AG08396 (cell line): ENCODE measurements at regions not wholly inside any gene's neighbourhood (a gene's known extent, or its start where the extent isn't known, plus 50 kb on each side); places are given as distances from the start of the nearest gene placed in this dataset.
A peak's percentile ranks its signal among the peaks of the same experiment; 100 is the strongest.
"Not testable (repeated sequence)": the region's sequence is repeated elsewhere in the genome, so short reads cannot be mapped to it uniquely, and the experiment has no call there.

ENCODE experiments used
- DNase-seq: peaks from one replicate; pipeline ENCODE4 v3.0.0; 2012; ENCODE audit warnings: low spot score, mixed read lengths

DNA sequence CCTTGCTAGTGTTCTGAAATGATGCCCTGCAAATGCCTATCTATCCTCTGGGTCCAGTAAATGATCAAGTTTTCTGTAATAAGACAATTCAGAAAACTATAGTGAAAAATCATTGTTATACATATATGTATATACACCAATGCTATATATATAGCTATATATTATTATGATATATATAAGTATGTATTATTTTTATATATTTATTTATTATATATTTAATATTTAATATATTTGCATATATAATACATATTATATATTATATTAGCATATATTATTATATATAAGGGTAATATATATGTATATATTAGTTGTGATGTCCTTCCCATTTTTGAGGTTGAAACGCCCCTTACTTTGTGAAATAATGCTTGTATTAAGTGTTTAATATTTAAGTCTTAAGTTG, 181.4 kb upstream of the CACNA2D1 start:
- no peak for DNase-seq

DNA sequence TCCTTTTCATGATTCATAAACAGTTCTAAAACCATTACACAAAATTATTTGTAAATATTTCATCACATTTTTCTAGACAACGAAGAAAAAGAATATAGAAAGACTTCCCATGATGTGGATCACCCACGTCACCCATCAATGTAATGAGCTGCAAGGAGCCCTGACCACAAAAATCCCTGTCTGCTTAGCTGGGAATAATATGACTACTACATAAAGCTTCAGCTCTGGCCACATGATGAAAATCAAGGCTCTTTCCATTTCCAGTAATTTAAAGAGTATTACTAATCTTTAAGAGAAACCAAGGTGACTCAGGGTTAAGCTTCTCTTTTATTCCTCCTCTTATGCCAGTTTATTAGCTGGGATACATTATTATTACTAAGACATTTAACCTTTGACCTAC, 180.8 kb upstream of the CACNA2D1 start:
- peak; percentile 37 for DNase-seq

DNA sequence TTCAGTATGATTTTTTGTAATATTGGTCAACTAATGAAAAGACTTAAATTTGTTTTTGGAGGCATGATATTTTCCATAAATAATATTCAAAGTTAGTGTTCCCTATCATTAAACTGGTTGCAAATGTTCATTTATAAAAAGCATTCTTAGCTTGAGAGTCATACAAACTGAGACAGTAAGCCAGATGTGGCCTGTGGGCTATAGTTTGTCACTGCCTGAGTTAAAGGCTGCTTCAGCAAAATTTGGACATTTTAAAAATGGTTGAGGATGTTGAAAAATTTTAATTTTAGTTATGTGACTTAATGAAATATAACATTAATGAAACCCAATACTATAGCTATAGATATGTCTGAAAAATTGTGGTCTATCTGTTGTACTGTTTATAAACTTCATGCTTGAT, 180.2 kb upstream of the CACNA2D1 start:
- DNase-seq: no peak

DNA sequence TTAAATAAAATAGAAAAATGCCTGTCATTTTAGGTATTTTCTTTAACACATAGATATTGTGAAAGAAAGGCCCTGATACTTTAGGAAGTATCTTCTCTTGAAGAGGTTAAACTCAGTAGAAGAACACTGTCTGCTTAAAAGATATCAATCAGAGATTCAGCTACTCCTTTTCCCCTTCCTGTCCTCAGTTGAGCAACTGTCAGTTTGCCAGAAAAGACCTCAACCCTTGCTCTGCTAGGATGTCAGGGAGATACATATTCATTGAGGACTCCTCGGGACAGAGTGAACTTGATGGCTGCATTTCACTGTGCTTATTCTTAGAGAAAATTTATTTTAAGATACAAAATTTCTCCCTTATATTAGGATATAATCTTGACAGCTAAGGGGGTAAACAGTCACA, 173.6 kb upstream of the CACNA2D1 start:
- no peak for DNase-seq

DNA sequence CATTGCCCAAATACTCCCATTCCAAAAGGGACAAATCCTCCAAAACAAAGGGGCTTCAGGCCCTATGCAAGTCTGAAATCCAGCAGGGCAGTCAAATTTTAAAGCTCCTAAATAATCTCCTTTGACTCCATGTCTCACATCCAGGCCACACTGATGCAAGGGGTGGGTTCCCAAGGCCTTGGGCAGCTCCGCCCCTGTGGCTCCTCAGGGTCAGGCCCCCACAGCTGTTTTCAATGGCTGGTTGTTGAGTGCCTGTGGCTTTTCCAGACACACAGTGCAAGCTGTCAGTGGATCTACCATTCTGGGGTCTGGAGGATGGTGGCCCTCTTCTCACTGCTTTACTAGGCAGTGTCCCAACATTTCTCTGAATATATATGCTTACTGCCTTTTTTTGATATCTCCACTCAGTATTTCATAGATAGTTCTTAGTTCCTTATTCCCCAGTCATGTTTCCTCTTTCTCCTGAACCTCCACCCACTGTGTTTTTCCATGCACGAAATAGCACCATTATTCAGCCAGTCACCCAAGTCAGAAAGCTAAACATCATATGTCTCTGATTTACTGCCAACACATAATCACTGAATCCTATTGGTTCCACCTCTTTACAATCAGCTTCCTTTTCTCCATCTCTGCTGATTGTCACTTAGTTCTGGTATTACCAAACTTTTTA, 172.6 kb upstream of the CACNA2D1 start:
- DNase-seq: no peak

DNA sequence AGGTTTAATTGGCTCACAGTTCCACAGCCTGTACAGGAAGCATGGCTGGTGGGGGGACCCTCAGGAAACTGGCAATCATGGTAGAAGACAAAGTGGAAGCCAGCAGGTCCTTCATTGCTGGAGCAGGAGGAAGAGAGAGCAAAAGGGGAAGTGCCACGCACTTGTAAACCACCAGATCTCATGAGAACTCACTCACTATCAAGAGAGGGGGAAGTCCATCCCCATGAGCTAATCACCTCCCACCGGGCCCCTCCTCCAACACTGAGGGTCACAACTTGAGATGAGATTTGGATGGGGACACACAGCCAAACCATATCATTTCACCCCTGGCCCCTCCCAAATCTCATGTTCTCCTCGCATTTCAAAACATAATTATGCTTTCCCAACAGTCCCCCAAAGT, 171.9 kb upstream of the CACNA2D1 start:
- DNase-seq: no peak

DNA sequence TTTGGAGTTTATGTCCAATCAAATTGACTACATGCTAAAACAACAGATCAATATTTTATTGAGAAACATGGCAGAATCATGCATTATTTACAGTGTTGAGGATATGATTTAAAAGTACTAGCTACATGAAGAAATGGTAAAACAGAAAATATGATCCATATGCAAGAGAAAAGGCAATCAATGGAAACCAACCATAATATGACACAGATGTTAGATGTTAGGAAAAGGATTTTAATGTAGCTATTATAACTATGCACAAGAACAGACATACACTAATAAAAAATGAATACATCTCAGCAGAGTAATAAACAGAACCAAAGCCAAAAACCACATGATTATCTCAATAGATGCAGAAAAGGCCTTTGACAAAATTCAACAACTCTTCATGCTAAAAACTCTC, 166.2 kb upstream of the CACNA2D1 start:
- no peak for DNase-seq

DNA sequence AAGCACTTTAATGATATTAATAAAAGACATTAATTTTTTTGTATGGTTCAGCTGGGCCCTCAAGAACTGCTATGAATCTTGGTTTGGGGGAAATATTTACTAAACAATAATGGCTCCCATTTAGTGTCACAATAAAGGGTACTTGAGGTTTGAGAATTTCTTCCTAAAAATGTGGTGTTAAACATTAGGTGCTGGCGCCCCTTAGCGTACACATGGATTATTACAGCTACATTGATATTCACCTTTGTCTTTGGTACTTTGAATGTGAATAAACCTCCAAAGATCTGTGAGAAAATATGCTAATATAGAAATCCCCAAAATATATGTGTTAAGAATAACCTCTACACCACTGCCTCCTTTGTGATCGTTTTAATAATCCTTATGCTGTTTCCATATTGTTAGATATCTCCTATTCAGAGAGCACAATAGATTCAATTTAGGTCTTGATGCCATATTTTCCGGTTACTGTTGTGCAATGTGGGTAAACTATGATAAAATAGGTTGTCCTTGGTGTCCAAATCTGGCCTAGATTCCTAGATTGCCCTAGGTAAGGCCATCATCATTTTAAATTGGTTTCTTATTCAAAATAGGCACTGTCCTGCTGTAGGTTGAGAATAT, 161.8 kb upstream of the CACNA2D1 start:
- DNase-seq: no peak

DNA sequence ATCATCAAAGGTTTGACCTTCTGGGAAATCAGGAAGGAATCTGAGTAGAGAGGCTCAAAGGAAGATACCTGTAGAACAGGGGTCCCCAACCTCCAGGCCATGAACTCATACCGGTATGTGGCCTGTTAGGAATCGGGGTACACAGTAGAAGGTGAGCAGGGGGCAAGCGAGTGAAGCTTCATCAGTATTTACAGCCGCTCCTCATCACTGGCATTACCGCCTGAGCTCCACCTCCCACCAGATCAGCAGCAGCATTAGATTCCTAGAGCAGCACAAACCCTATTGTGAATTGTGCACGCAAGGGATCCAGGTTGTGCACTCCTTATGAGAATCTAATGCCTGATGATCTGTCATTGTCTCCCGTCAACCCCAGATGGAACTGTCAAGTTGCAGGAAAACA, 158.5 kb upstream of the CACNA2D1 start:
- DNase-seq: no peak

DNA sequence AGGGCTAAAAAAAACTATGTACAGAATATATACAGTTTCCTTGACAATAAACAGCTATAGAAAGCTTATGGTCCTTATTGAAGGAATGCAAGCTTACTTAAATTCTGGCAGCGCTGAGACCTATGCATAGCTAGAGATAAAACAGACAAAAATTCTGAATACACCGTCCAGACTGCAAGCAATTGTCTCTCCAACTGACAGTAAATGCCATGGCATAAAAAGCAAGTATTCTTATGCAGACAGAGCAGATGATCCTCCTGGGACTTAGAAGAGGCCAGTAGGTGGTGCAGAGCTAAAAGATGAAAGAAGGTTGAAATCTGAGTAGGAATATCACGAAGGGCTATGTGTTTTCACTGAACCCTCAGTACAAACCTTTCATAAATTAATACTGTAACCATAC, 157.0 kb upstream of the CACNA2D1 start:
- no peak for DNase-seq

DNA sequence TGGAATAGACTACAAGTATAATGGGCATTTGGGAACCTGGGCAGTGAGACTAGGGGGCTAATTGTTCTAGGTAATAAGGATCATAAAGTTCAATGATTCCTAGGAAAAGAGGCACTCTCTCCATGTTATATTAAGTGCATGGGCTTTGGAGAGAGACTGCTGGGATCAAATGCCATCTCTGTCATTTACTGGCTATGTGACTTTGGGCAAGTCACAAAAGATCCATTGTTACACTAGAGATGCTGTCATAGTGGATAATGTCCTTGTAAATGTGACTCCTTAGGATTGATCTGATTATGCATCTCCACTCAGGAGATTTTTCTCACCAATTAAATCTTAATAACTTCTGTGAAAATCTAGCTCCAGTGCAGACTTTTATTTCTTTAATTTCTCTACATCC, 156.3 kb upstream of the CACNA2D1 start:
- DNase-seq: no peak

DNA sequence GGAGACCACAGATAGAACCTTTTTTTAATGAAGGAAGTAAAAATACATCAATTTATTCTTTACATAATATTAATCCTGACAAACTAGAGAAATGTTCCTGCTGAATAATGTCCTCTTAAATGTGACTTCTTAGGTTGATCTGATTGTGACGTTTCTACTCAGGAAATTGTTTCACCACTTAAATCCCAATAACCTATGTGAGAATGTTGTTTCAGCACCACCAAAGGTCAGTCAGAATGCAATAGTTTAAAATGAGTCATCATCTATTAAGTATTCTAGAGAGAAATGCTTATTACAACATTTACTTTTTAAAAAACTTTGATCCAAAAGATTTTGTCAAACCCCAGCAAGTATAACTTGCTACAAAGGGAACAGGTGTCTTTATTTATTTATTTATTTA, 155.4 kb upstream of the CACNA2D1 start:
- peak; percentile 3 for DNase-seq

DNA sequence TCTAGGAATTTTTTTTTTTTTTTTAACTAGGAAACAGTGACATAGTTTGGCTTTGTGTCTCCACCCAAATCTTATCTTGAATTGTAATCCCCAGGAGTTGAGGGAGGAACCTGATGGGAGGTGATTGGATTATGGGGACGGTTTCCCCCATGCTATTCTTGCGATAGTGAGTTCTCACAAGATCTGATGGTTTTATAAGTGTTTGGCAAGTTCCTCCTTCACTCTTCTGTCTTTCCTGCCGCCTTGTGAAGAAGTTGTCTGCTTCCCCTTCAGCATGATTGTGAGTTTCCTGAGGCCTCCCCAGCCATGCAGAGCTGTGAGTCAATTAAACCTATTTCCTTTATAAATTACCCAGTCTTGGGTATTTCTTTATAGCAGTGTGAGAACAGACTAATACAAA, 152.2 kb upstream of the CACNA2D1 start:
- not testable (repeated sequence) for DNase-seq

DNA sequence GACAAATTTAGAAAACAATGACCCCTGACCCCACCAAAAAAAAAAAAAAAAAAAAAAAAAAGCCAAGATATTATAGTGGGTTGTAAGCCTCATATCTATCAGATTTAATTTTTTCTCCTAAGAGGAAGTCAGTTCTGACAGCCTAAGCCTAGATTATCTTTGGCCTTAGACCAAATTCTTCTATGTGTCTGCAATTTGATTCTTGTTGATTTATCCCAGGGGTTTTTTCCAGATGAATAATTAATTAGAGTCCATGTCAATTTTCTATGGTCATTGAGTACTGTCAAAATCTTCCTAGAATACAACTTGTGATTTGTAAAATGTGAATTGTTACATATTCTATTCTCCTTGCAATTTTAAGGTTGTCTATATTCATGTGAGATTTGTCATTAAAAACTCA, 151.6 kb upstream of the CACNA2D1 start:
- no peak for DNase-seq

DNA sequence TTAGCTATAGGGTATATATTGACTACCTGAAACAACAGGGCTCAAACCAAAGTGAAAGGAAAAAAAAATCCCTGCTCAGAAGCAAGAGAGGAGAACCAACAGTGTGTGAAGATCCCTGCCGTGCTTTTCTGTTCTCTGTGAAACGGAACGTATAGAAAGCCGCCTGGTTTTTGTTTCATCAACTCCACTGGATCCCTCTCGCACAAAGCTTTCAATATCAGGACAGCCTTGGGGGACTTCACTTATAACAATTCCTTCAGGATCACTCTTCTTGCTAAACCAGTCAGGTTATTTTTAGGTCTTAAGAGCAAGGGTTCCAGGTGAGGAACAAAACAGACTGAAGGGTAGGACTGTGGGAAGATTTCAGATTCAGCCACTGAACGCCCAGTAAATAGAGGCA, 151.1 kb upstream of the CACNA2D1 start:
- no peak for DNase-seq

DNA sequence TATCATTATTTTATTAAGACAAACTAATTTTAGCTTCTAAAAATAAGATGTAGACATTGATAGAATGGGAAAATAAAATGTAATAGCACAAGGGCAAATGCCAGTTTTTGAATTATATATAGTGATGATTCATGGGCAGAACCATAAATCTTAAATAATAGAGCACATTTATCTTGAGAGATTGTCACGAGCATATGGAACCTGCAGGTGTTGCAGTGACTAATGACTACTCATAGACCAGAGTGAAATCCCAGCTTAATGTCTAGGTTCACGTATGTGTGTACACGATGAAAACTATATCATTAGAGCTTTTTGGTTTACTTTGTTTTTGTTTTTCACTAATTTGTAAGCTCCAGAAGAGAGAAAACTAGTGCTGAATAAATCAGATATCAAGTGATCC, 150.2 kb upstream of the CACNA2D1 start:
- DNase-seq: no peak

DNA sequence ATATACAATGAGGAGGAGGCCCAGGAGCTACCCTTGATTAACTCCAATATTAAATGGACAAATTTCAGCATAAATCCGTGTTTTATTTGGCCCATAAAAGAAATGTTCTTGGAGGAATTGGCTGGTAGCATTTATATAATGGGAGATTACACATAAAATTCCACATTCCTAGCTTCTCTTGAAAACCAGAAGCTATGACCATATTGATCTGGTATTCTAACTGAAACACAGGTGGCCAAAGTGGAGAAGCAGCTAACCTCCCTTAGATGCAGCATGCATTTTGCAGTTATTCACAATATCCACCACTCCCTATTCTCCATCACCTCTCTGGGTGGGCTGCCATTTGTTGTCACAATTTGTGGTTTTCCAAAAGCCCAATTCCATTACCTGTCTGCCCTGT, 148.8 kb upstream of the CACNA2D1 start:
- DNase-seq: no peak

DNA sequence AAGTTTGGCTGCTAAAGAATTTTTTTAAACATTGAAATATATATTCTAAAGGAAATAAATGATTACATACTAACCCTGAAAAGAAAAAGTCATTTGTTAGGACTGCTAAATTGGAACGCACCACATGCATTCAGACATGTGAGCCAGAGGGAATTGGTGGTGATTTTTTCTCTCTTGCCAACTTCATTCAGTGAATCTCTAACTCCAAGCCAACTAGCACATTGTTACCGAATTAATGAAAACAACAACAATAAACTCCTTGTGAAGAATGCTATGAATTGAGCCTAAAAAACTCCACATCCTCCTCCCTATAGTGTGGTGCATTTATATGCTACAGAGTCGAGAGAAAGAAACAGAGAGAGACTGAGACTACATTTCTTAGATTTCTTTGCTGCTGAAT, 135.5 kb upstream of the CACNA2D1 start:
- DNase-seq: no peak

DNA sequence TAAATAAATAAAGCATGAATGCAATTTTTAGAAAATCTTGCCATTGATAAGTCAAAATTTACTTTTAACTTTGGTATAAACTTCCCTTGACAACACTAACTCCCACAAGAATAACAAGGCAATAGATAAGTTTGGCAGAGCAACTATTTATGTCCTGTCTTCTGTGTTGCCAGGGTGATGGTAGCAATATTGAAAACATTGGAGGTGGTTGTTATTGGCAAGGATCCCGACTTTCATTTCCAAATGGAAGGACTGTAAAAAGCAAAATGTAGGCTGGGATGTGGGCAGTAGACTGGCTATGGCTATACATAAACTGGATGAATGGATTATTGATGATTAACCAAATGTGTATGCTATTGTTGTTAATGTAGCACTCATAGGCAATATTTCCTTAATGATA, 134.9 kb upstream of the CACNA2D1 start:
- no peak for DNase-seq

DNA sequence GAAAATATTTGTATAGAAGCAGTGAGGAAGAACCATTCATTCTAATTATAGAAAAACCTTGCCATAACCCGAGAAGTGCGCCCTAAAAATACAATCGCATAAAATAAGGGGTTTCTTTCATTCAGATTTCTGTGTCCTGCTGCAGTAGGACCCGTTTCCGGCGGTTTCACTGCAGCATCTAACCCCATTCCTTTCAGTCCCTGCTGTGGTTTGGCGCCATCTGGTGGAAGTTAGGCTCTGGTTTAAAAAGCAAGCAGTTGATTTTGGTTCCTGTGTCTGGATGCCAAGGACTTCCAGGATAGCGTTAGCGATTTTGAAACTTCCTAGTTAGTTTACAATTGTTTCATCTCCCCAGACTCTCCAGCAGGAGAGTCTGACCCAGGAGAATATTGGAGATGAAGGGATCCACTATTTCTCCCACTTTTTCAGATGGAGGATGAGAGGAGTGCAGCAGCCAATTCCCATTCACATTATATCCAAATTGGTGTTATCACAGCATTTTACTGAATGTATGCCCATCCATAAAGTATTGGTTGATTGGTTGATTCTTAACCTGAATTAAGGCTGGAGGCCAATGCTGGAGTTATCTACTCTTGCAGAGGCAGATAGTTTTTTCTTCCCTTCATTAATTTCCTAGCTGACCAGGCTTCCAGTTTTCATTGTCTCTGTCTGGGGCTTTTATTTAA, 128.8 kb upstream of the CACNA2D1 start:
- peak; percentile 84 for DNase-seq

DNA sequence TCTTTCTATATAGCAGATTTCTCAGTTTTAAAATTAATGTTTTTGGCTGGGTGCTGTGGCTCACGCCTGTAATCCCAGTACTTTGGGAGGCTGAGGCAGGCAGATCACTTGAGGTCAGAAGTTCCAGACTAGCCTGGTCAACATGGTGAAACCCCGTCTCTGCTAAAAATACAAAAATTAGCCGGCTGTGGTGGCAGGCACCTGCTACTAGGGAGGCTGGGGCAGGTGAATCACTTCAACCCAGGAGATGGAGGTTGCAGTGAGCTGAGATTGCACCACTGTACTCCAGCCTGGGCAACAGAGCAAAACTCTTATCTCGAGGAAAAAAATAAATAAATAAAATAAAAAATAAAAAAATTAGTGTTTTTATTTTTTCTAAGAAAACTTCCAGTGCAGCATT, 127.5 kb upstream of the CACNA2D1 start:
- DNase-seq: not testable (repeated sequence)

DNA sequence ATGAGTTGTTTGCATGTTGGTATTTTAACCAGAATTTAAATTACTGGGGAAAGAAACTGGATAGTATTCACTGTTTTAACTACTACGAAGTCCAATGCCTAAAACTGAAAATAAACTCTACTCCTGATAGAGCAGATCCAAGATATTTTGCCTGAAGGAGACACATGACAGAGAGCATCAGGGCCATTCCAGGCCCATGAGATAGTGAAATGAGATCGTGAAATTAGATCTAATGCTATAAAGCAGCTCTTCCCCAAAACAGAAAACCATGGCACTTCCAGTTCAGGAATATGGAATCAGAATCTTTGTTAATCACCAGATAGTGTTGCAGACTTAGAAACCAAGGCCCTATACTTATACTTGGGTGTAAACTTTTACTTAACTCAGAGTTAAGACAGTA, 124.3 kb upstream of the CACNA2D1 start:
- DNase-seq: no peak

DNA sequence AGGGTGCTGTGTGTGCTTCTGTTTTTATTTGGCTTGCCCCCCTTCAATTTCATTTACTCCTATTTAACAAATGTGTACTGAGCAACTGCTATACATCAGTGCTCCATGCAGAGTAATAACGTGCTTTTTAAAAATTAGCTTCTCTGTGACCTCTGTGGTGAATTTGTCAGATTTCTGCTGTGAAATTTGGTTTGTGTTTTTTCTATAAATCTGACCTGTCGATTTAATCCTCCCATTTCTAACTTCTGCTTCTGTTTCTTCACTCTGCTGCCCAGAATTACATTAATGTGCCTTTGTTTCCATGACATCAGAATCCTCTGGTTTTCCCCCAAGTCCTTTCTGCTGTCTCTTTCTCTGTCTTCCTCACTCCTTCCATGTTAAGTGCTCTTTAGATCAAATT, 123.8 kb upstream of the CACNA2D1 start:
- DNase-seq: no peak

DNA sequence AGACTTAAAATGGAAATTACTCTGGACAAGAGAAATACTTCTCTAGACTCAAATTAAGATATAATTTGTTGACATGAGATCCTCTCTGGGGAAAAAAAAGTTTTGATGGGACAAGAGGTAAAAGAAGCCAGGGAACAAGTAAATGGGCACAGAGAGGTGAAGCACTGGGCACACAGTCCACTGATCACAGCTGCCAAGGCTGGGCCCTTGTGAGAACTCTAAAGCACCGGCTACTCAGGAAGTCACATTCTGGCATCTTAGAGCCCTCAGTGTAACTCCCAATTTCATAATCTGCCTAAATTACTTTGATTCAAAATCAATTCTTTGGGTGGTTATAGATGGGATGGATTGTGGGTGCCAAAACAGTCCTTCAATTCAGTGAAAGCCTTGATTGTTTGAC, 123.2 kb upstream of the CACNA2D1 start:
- DNase-seq: no peak
